ENCODE measurements at regions not wholly inside any gene's neighbourhood (a gene's known extent, or its start where the extent isn't known, plus 50 kb on each side); places are given as distances from the start of the nearest gene placed in this dataset.

DNA sequence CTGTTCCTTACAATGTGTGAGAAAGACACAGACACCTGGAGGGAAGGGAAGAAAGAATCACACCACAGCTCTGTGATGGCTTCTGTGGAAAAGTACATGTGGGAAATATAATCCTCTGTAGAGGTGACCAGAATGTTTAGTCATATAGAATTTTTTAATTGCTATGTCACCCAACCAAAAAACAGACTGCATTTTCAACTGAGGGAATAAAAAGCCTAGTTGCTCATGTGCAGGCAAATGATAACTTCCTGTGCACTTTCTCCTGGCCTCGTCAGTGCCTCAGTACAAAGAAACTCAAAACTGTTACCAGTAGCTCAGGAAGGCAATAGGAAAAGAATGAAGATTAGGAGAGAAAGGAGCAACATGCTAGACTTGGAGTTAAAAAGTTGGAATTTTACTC lies 326.8 kb downstream of the OSR1 start:
- TF ChIP-seq EZH2phosphoT487 (IDR thresholded peaks at IDR 0.05; ENCODE audit: low read depth), result no peak
- TF ChIP-seq, protein P1, sequence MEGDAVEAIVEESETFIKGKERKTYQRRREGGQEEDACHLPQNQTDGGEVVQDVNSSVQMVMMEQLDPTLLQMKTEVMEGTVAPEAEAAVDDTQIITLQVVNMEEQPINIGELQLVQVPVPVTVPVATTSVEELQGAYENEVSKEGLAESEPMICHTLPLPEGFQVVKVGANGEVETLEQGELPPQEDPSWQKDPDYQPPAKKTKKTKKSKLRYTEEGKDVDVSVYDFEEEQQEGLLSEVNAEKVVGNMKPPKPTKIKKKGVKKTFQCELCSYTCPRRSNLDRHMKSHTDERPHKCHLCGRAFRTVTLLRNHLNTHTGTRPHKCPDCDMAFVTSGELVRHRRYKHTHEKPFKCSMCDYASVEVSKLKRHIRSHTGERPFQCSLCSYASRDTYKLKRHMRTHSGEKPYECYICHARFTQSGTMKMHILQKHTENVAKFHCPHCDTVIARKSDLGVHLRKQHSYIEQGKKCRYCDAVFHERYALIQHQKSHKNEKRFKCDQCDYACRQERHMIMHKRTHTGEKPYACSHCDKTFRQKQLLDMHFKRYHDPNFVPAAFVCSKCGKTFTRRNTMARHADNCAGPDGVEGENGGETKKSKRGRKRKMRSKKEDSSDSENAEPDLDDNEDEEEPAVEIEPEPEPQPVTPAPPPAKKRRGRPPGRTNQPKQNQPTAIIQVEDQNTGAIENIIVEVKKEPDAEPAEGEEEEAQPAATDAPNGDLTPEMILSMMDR (IDR thresholded peaks at IDR 0.05; ENCODE audit: low read depth, low read length), result no peak
